Activated CD8-positive, alpha-beta memory T cell treated with anti-CD3 and anti-CD28 coated beads for 1 hour (primary cell): ENCODE measurements at regions not wholly inside any gene's neighbourhood (a gene's known extent, or its start where the extent isn't known, plus 50 kb on each side); places are given as distances from the start of the nearest gene placed in this dataset.
A peak's percentile ranks its signal among the peaks of the same experiment; 100 is the strongest.

Experiments
- DNase-seq, 2 donors: peaks; one replicate each; pipeline ENCODE4 v3.0.0-alpha.2; 2020; ENCODE audit warnings: low read depth in 1 of 2; ENCODE audit errors: extremely low read depth in 1 of 2

DNA sequence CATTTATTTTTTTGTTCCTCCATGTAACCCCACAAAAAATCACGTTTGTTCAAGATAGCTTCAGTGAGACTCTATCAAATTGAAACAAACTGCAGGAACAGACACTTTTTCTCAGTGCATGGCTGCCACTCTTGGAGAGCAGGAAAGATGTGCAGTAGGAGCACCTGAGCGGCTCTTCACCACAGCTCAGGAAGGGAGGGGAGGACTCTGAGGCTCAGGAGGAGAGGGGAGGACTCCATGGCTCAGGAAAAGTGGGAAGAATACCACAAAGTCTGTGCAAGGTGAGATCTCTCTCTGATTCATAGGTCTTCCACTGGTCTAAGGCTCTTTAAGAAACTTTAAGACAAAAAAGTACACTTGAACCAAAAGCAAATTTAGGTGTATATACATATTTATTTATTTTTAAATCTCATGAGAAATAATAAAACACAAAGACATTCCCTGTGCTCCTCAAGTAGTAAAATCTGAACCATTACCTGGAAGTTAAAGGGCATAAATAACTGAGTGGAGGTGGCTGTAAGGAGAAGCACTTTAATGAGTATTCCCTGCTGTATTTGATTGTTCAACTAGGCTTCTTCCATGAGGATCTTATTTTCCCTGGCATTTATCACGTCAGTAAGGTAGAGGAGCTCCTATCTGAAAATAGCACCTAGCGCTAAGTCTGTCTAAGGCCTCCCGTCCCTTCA, 69.2 kb upstream of the CCN6 start:
- no peak for DNase-seq

DNA sequence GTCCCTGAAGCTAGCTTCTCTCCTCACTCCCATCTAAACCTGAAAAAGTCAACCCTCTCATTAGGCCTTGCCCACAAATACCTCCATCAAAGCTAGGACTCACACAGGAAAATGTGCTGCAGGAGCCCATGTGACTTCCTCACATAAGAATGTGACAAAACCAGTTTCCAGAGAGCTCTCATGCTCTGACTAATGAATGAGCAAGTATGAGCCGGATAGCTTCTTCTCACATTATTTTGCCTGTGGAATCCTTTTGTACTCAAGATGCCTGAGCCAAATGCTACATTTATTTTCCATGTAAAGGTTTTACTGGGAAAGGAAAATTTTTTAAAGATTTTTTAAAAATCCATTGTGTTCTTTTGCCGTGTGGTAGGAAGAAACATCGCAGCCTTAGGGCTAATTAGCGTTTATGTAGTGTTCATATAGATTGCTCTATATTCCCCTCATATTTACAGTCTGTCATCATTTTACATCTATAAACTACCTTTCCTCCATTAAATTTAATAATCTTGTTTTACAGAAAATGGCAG, 68.6 kb upstream of the CCN6 start:
- DNase-seq, result no peak

DNA sequence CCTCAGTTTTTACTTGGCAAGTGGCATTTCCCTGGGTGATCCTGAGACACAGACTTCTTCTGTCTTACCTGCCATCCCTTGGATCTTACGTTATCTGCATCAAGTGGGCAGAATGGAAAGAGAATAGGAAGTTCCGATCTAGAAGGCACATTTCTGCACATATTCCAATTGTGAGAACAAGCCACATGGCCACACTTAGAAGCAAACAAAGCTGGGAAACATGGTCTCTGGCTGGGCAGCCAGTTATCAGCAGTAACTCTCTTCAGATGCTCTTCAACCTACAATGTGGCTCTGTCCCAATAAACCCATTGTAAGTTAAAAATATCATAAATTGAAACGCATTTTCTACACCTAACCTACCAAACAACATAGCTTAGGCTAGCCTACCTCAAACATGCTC, 67.3 kb upstream of the CCN6 start:
- DNase-seq, result no peak

DNA sequence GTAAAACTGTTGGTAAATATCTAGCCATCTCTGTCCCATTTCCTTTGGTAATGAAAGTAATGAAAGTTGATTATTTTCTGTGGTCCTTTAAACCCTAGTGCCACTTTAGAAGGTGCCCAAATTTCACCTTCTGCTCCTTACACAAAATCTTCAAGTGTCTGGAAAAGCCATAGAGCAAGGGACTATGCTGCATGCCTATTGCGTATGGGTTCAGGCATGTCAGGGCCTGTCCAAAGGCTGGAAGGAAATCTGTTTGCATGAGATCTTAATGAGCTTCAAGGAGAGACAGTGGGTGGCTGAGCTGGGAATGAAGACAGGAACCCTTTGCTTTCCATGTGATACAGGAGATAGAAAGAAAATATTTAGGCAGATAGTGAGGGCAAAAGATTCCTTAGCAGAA, 66.6 kb upstream of the CCN6 start:
- no peak for DNase-seq

DNA sequence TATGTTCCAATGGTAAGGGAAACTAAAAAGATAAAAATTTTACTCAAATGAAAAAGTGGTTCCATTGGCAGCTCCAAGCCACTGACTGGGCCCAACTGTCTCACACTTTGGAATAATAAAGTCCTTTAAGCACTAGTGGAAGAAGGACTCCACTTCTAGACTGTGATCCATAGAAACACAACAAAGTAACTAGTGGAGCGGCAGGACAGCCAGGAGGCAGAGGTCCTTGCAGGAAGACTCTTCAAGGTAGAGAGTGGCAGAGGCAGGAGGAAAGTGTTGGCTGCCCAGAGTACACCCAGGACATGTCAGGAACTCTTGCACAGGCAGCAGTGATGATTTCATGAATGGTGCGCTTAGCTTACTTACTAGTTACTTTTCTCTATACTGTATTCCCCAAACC, 65.0 kb upstream of the CCN6 start:
- no peak for DNase-seq

DNA sequence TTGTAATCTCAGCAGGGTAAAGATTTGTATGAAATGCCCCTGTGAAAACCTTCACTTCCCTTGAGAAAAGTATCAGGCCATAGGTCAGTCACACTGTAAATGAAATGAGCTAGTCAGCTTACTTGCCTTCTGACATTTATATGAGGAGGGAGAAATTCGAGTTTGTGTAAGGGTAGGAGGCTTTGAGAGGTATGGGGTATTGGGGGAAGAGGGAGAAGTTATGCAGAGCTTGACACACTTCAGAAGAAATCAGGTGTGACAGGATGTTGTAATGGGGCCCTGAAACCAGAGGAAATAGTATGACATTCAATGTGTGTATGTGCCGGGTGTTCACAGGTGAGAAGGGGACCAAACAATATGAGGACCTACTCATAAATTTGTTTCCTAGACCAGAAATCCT, 64.2 kb upstream of the CCN6 start:
- no peak for DNase-seq

DNA sequence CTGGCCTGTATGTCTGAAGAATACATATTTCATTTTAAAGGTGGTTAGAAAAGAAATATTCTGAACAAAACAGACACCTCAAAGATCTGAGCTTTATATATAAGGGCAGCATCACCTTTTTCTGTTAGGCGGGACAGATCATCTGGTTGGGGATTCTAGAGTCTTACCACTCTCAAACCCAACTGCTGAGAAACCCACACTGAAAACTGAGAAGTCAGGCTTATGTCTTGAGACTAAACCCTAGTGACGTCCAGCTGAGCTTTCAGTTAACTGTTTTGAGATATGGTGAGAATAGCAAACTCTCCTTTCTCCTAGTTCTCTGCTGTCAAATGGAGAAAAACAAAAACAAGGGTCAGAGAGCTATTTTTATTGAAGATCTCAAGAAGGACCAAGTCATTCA, 63.7 kb upstream of the CCN6 start:
- DNase-seq, result no peak

DNA sequence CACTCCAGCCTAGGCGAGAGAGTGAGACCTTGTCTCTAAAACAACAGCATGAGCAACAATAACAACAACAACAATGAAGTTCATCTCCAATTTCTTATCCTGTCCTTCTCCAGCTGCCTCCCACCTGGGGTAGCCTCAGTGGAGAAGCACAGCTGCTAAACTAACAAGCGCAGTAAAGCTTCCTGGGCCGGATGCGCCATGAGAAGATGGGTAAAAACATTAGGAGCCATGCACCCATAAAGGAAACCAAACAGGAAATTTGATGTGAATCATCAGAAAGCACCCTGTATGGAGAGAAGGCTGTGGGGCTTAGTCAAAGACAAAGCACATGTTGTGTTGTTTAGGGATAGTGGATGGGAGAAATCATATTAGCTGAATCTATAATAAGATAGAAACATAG, 61.1 kb upstream of the CCN6 start:
- peak in 1 of 2 donors; percentile 17 for DNase-seq

DNA sequence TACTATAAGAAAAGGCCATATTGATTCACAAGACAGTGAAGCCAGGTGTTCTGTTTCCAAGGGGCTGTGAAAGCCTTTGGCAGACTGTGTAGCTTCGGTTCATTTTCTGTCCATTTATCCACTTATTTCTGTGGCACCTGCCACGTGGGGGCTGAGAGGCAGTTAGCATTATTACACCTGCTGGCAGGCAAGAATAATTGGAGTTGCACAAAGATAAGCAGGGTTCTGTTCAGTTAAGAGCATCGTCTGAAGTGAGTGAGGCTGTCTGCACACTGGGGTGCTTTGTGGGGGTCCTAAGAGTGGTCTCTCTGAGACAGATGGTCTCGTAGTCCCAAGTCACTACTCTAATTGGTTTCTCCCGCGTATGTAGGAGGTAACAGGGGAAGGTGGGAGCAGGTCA, 60.6 kb upstream of the CCN6 start:
- no peak for DNase-seq

DNA sequence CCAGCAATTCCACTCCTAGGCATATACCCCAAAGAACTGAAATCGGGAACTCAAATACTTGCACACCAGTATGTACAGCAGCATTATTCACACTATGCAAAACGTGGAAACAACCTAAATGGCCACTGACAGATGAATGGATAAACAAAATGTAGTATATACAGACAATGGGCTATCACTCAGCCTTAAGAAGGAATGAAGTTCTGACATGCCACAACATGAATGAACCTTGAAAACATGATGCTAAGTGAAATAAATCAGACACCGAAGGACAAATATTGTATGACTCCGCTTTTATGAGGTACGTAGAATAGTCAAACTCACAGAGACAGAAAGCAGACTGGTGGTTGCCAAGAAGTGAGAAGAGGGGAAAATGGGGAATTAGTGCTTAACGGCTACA, 59.1 kb upstream of the CCN6 start:
- DNase-seq, result no peak

DNA sequence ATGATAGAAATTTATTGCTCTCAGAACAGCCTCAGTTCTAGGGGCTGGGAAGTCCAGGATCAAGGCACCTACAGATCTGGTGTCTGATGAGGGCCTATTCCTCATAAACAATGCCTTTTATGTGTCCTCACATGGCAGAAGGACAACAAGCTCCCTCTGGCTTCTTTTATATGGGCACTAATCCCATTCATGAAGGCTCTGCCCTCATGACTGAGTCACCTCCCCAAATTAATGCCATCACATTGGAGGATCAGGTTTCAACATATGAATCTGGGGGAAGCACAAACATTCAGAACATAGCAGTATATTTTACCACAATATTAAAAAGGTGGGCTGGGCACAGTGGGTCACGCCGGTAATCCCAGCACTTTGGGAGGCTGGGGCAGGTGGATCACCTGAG, 58.5 kb upstream of the CCN6 start:
- no peak for DNase-seq

DNA sequence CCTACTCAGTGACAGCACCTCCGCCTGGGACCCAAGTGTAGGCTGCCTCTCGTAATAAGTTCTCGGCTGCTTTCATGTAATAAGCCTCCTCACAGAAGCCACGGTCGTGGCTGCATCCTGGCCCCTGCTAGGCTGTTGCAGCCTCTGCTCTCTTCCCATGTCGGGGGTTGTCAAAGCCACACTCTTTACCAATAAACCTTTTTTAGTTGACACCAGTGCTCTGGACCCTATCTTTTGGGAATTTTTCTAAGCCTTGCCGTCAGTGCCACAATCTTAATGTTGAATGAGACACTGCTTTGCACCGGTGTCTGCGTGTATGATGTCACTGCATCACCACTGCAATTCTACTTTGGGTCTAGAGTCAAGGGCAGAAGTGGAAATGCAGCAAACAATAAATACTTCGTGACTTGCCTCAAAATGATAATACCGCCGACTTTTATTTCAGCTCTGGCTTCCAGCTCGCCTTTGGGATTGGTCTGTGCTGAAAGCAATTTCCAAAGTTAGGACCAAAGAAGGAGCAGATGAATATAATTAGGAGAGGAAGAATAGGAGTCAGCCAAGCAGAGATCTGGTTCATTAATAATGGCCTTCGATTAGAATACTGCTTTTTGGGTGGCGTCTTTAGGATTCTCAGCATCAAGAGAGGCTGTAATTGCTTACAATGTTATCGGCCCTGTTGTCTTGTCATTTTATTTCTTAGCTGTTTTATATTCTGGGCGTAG, 57.6 kb upstream of the CCN6 start:
- DNase-seq, result no peak

DNA sequence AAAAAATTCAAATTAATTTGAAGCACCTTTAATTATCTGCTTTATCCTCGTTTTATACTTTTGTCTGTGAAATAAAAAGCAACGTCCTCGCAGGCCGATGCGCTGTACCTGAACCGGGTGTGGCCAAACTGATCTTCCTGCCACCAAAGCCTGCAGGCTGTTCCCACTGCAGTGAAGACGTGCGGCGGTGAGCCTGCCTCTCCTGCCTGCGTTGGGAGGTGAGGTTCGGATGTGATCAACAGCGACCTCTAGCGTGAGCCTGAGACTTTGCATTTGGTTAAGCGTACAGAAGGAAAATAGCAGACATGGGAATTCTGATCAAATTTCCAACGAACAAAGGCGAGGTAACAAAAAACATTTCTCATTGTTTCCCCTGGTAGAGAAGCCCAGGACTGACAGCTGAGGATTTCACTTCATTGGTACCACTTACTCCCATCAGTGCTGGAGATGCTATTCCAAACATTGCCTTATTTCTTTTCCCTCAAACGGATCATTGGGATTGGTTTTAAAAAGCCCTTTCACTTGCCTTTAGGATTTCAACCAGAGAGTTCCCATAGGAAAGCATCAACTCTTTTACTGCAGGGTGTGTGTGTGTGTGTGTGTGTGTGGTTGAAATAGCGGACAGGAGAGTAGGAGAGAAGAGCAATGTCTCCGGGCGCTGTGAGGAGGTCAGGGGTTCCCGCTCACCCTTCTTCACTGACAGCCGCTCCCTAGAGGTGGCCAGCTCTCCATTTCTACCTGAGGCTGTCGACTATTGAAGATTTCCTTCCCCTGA, 56.6 kb upstream of the CCN6 start:
- peak; percentile 63 to 71 for DNase-seq

DNA sequence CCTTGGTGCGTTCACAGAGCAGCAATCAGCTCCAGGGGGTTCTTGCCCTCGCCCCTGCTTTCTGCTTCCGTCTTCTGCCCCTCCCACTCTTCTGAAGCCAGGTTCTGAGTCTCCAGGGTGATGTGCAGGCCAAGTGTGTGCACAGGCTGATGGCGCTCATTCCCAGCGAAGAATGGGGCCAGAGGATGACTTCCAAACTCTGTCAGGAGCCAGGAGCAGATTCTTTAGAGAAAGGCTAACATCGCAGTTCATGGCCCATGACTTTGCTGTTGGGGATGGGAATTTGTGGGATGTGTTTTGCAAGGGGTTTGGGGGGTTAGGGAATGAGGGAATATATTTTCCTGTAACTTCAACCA, 56.1 kb upstream of the CCN6 start:
- DNase-seq, result no peak

DNA sequence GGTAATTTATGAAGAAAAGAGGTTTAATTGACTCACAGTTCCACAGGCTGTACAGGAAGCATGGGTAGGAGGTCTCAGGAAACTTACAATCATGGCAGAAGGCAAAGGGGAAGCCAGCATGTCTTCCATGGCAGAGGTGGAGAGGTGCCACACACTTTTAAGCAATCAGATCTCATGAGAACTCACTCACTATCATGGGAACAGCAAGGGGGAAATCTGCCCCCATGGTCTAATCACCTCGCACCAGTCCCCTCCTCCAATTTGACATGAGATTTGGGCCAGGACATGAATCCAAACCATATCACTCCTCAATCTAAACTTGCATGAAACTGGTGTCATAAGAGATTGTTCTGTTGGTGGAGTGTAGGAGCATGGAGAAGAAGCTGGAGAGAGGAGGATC, 51.6 kb upstream of the CCN6 start:
- no peak for DNase-seq
